ENCODE measurements at regions not wholly inside any gene's neighbourhood (a gene's known extent, or its start where the extent isn't known, plus 50 kb on each side); places are given as distances from the start of the nearest gene placed in this dataset.

GRCh38 chr13:54379461-54379860 lies 1350.8 kb downstream of the OLFM4 start:
- H3K79me2 ChIP-seq (ENCODE audit: low read length): no peaks in the 10 kb centered on the region
- no peak for DNase-seq
- H3K36me3 ChIP-seq (ENCODE audit: low read depth, low read length): no peaks in the 10 kb centered on the region
- no TSS peak for BruUV-seq (replicated peaks)
- no peak for ATAC-seq
- no peaks in the 10 kb centered on the region for H3K4me1 ChIP-seq (ENCODE audit: insufficient read depth, low read length)
- POLR2A ChIA-PET (ENCODE audit: unreplicated experiment): no interaction called here
- H4K20me1 ChIP-seq (ENCODE audit: low read length): no peaks in the 10 kb centered on the region
- no peaks in the 10 kb centered on the region for H3F3A ChIP-seq (ENCODE audit: low read length, unreplicated experiment)
- intact Hi-C loops (cut with micrococcal nuclease): no loop called here
- H2AFZ ChIP-seq (ENCODE audit: low read length): no peak overlapping the region
- H3K9ac ChIP-seq (ENCODE audit: low read length): no peak overlapping the region
- CTCF ChIA-PET: no interaction called here
- no peaks in the 10 kb centered on the region for H3K27me3 ChIP-seq (ENCODE audit: low read length)
- H3K27ac ChIP-seq (ENCODE audit: low read length): no peak overlapping the region
- no peaks in the 10 kb centered on the region for H3K9me3 ChIP-seq (ENCODE audit: low read length)
- no peaks in the 10 kb centered on the region for H3K9me2 ChIP-seq (replicated peaks; ENCODE audit: low read length)
- TF ChIP-seq EZH2phosphoT487 (IDR thresholded peaks at IDR 0.05; ENCODE audit: borderline replicate concordance, low read length) (no peak), EZH2 (IDR thresholded peaks at IDR 0.05; ENCODE audit: low read length, unreplicated experiment) (no peak), CTCF (conservative IDR thresholded peaks at IDR 0.05; ENCODE audit: low read depth, low read length) (no peak)
- no peak overlapping the region for H3K4me2 ChIP-seq (ENCODE audit: low read length)
- H3K4me3 ChIP-seq (ENCODE audit: low read length): no peak overlapping the region

- Histone ChIP-seq H3K9ac (ENCODE audit: low read length) (no peak overlapping the region), H3K9me3 (ENCODE audit: low read length) (no peaks in the 10 kb centered on the region), H3K4me1 (ENCODE audit: insufficient read depth, low read length) (no peaks in the 10 kb centered on the region), H3K27me3 (ENCODE audit: low read length) (no peaks in the 10 kb centered on the region), H3K79me2 (ENCODE audit: low read length) (no peaks in the 10 kb centered on the region), H3K4me3 (ENCODE audit: low read length) (no peak overlapping the region), H3K4me2 (ENCODE audit: low read length) (no peak overlapping the region), H3F3A (ENCODE audit: low read length, unreplicated experiment) (no peaks in the 10 kb centered on the region), H2AFZ (ENCODE audit: low read length) (no peak overlapping the region), H3K36me3 (ENCODE audit: low read depth, low read length) (no peaks in the 10 kb centered on the region), H3K9me2 (replicated peaks; ENCODE audit: low read length) (no peaks in the 10 kb centered on the region), H3K27ac (ENCODE audit: low read length) (no peak overlapping the region), H4K20me1 (ENCODE audit: low read length) (no peaks in the 10 kb centered on the region)
- ChIA-PET CTCF (no interaction called here), POLR2A (ENCODE audit: unreplicated experiment) (no interaction called here)
- ATAC-seq (no peak), DNase-seq (no peak)
- no peak for TF ChIP-seq EZH2 (IDR thresholded peaks at IDR 0.05; ENCODE audit: low read length, unreplicated experiment)
- TF ChIP-seq CTCF (conservative IDR thresholded peaks at IDR 0.05; ENCODE audit: low read depth, low read length): no peak
- no peak for TF ChIP-seq EZH2phosphoT487 (IDR thresholded peaks at IDR 0.05; ENCODE audit: borderline replicate concordance, low read length)
- intact Hi-C loops (cut with micrococcal nuclease): no loop called here
- BruUV-seq (replicated peaks): no TSS peak
Measured at GRCh38 chr13:54383604-54384003, 1355.0 kb downstream of the OLFM4 start.

GRCh38 chr13:54387625-54388024 lies 1359.0 kb downstream of the OLFM4 start:
- Histone ChIP-seq H4K20me1 (ENCODE audit: low read length) (no peaks in the 10 kb centered on the region), H3K9me3 (ENCODE audit: low read length) (no peaks in the 10 kb centered on the region), H3K9me2 (replicated peaks; ENCODE audit: low read length) (no peaks in the 10 kb centered on the region), H3K4me2 (ENCODE audit: low read length) (no peak overlapping the region), H2AFZ (ENCODE audit: low read length) (no peak overlapping the region), H3K4me1 (ENCODE audit: insufficient read depth, low read length) (no peaks in the 10 kb centered on the region), H3K9ac (ENCODE audit: low read length) (no peak overlapping the region), H3F3A (ENCODE audit: low read length, unreplicated experiment) (no peaks in the 10 kb centered on the region), H3K4me3 (ENCODE audit: low read length) (no peak overlapping the region), H3K79me2 (ENCODE audit: low read length) (no peaks in the 10 kb centered on the region), H3K36me3 (ENCODE audit: low read depth, low read length) (no peaks in the 10 kb centered on the region), H3K27me3 (ENCODE audit: low read length) (no peaks in the 10 kb centered on the region), H3K27ac (ENCODE audit: low read length) (no peak overlapping the region)
- intact Hi-C loops (cut with micrococcal nuclease): no loop called here
- ChIA-PET CTCF (no interaction called here), POLR2A (ENCODE audit: unreplicated experiment) (no interaction called here)
- ATAC-seq (no peak), DNase-seq (no peak)
- no peak for TF ChIP-seq CTCF (conservative IDR thresholded peaks at IDR 0.05; ENCODE audit: low read depth, low read length)
- no peak for TF ChIP-seq EZH2 (IDR thresholded peaks at IDR 0.05; ENCODE audit: low read length, unreplicated experiment)
- TF ChIP-seq EZH2phosphoT487 (IDR thresholded peaks at IDR 0.05; ENCODE audit: borderline replicate concordance, low read length): no peak
- no TSS peak for BruUV-seq (replicated peaks)

All from PC-3 (cell line).